D721Med (cell line): ENCODE measurements at regions not wholly inside any gene's neighbourhood (a gene's known extent, or its start where the extent isn't known, plus 50 kb on each side); places are given as distances from the start of the nearest gene placed in this dataset.

Experiments
- DNase-seq: peaks from one replicate; pipeline ENCODE4 v3.0.0; 2011; ENCODE audit warnings: low spot score; ENCODE audit not compliant: insufficient read length
- FAIRE-seq: peaks from 2 replicates; lab custom pipeline; 2011; peaks lifted over from hg19 to GRCh38; lab: Jason Lieb, UNC
- TF ChIP-seq, protein P1 (sequence below): IDR thresholded peaks from 2 replicates; pipeline ENCODE4 v1.5.1; 2012; ENCODE audit warnings: mild to moderate bottlenecking, control low read depth; ENCODE audit not compliant: insufficient read depth; ENCODE audit errors: missing control alignments

DNA sequence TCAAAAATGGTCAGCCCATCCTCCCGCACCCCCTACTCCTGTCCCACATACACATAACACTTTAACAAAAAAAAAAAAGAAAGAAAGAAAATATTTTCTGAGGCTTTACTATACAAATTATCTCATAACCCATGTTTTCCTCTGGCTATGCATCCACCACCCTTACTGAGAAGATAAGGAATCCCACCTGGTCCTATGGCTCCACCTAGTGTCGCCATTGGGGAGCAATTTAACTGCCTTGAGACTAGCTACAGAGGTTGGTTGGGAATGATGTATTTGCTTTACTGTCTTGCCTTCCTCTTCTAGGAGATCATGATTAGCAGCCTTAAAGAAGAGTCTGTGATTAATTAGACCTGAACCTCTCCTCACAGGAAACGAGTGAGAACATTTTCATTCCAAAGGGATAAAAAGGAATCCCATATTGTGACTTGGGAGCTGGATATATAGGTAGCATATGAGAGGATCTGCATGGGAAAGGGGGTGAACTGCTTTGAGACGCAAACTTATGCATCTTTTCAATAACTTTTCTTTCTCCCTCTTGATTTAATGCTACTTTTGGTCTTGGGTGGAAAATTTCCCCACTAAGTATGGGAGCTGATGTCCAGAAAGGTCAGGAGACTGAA is 77.7 kb upstream of the SELENOP start:
- FAIRE-seq: no peak
- no peak for DNase-seq
- TF ChIP-seq, protein P1, sequence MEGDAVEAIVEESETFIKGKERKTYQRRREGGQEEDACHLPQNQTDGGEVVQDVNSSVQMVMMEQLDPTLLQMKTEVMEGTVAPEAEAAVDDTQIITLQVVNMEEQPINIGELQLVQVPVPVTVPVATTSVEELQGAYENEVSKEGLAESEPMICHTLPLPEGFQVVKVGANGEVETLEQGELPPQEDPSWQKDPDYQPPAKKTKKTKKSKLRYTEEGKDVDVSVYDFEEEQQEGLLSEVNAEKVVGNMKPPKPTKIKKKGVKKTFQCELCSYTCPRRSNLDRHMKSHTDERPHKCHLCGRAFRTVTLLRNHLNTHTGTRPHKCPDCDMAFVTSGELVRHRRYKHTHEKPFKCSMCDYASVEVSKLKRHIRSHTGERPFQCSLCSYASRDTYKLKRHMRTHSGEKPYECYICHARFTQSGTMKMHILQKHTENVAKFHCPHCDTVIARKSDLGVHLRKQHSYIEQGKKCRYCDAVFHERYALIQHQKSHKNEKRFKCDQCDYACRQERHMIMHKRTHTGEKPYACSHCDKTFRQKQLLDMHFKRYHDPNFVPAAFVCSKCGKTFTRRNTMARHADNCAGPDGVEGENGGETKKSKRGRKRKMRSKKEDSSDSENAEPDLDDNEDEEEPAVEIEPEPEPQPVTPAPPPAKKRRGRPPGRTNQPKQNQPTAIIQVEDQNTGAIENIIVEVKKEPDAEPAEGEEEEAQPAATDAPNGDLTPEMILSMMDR: peak; percentile 93

DNA sequence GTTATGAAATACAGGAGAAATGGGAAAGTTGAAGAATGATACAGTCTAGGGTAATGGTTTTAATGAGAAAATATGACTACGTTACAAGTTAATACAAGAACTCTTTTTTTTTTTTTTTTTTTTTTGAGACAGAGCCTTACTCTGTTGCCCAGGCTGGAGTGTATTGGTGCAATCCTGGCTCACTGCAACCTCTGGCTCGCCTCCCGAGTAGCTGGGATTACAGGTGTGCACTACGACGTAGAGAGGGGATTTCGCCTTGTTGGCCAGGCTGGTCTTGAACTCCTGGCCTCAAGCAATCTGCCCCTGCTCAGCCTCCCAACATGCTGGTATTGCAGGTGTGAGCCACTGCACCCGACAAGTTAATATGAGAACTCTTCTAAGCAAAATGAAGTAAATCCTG is 77.1 kb upstream of the SELENOP start:
- TF ChIP-seq, protein P1: no peak
- DNase-seq (no peak), FAIRE-seq (no peak)

DNA sequence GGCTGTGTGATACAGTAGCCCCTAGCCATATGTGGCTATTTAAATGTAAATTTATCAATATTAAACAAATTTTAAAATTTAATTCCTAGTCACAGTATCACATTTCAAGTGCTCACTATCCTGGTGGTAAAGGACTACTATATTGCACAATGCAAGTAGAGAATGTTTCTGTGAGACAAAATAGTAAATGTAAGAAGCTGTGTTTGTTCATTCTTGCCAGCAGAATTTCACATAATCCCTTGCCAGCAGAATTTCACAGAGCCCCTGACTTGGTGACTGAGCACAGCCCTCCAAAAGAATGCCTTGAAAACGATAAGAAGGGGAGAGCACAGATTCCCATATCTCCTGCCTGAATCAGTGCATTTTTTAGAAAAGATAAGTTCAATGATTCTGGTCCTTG is 75.9 kb upstream of the SELENOP start:
- DNase-seq: no peak
- TF ChIP-seq, protein P1: no peak
- FAIRE-seq: no peak

DNA sequence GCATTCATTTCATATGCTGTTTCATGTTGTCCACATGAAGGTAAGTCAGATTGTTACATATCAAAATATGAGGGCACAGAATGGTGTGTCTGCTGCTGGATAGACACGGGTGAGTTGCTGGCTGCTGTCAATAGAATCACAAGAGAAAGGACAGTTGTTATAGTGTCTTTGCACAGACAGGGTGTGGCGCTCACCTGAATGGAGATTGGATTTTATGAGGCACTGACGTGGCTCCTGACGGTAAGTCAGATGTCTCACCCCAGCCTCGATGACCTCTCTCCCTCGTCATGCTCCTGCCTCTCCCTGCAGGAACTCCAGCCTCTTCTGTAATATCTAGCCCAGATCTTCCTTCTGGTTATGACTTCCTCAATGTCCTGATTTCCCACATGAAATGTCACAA is 75.4 kb upstream of the SELENOP start:
- FAIRE-seq: no peak
- TF ChIP-seq, protein P1: no peak
- no peak for DNase-seq

DNA sequence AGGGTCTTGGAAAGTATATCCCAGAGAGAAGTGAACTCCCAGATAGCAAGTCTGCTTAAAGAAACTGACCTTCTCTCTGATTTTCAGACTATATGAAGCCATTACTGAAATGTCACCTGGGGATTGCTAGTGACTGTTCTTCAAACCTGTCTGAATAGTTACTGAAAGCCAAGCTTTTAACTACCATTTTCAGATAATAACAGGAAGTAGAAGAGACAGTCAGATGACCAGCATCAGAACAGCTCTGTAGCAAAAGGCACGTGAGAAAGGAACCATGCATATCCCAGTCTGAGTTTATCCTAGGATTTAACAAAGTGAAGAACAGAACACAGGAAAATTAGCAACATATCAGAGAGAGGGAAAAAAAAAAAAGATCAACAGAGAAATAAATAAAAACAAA is 74.9 kb upstream of the SELENOP start:
- TF ChIP-seq, protein P1: no peak
- DNase-seq: no peak
- FAIRE-seq: no peak

DNA sequence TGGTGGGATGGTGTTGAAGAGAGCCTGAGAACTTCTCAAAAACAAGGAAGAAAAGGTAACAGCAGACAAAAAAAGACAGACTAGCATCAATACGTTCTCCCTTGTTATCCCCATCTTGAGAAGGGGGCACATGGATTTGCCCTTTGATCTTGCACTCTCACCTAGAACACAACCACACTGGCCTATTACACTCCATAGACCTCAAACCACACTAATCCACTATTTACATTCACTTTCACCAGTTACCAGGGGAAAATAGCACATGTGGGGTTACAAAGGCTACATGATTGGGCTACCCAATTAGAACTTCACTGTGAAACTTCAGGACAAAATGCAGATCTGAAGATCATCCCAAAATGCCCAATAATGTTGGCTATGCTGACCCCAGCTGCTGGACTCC is 72.6 kb upstream of the SELENOP start:
- TF ChIP-seq, protein P1: no peak
- DNase-seq: no peak
- FAIRE-seq: no peak

DNA sequence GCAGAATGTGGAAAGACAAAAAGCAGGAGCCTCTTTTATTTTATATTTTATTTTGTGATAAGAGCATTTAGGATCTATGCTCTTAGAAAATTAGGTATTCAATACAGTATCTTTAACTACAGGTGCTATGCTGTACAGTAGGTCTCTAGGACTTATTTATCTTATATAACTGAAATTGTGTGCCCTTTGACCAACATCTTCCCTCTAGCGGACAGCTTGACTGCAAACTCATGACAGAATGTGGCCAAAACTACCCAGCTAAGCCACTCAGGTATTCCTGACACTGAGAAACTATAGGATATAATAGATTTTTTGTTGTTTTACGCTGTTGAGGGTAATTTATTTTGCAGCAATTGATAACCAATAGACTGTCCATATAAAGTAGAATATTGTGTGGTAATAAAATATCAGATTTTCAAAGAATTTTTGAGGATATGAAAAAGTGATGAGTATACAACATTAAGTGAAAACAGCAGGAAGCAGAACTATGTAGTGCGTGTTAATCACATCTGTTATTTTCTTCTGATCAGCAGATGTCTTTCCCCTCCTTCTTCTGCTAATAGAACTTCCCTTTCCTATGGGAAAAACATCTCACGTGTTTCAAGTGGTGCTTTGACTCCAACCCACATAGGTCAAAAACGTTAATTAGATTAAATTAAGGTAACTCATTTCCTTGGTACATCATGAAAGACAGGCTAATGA is 69.9 kb upstream of the SELENOP start:
- FAIRE-seq (no peak), DNase-seq (no peak)
- TF ChIP-seq, protein P1: no peak
